Activated CD4-positive, alpha-beta T cell treated with anti-CD3 and anti-CD28 coated beads, Interleukin-2, amount 50 U/mL, for 24 hours (primary cell): ENCODE measurements at regions not wholly inside any gene's neighbourhood (a gene's known extent, or its start where the extent isn't known, plus 50 kb on each side); places are given as distances from the start of the nearest gene placed in this dataset.
"Not testable (repeated sequence)": the region's sequence is repeated elsewhere in the genome, so short reads cannot be mapped to it uniquely, and the experiment has no call there.

Experiments used
- DNase-seq, 2 donors: peaks; one replicate each; pipeline ENCODE4 v3.0.0-alpha.2; 2020; ENCODE audit warnings: low read depth in 1 of 2, low spot score in 1 of 2

DNA sequence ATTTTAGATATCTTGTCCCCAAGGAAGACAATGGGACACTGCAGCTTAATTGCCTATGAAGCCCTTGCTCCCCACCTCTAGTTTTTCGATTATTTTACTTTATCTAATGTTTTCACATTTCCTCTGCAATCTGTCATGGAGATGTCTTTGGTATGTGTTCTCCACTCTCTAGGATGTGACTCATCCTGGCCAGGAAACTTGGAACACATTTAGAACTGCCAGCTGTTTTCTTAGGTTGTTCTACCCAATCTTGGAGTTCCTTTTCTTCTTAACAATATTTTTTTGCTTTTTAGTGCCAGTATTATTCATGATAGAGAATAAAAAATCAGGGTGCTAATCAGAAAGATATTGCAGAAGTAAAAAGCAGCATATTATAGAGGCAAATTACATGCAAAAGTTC is 101.7 kb upstream of the CLEC14A start:
- no peak for DNase-seq

DNA sequence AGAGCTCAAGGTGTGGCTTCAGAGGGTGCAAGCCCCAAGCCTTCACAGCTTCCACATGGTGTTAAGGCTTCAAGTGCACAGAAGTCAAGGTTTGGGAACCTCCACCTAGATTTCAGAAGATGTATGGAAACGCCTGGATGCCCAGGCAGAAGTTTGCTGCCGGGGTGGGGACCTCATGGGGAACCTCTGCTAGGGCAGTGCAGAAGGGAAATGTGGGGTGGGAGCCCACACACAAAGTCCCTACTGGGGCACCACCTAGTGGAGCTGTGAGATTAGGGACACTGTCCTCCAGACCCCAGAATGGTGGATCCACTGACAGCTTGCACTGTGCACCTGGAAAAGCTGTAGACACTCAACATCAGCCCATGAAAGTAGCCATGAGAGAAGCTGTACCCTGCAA is 99.6 kb upstream of the CLEC14A start:
- not testable (repeated sequence) for DNase-seq

DNA sequence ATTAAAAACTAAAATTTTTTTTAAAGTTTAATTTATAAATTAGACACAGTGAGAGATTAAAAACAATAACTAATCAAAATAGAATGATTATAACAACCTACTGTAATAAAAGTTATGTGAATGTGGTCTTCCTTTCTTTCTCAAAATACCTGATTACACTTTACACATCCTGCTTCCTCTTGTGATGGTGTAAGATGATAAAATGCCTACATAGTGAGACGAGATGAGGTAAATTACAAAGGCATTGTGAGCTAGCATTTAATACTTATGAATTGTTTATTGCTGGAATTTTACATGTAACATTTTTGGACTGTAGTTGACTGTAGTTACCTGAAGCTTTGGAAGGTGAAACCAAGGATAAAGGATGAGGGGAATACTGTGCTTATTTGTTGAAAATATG is 94.2 kb upstream of the CLEC14A start:
- no peak for DNase-seq

DNA sequence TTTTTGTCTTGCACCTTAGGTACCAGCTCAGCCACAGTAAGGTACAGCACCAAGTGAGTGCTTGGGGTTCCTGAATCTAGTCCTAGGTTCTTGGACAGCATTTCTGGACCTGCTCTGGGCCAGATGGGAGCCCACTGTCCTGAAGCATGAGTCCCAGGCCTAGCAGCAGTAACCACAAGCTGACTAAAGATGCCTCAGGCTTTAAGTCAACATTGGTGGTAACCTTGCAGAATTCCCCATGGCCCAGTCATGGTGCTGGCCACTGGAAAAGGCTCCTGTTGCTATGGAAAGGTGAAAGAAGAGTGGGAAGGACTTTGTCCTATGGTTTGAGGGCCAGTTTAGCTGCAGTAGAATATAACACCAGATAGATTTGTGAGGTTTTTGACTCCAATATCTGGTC is 86.9 kb upstream of the CLEC14A start:
- no peak for DNase-seq

DNA sequence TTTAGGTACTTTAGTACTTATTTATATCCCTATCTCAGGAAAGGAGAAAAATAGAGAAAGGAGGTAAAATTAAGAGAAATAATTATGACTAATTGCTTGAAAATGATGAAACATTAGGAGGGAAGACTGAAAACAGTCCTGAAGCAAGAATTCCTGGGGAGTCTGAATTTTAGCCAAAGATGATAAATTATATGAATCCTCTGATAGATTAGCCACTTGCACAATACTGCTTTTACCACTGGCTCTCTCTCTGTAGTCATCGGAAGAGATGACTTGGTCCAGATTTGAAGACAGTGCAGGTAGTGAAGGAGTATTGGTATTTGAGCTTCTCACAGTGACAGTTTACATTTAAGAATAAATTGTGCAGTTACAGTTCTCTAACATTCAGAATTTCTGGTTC is 83.8 kb upstream of the CLEC14A start:
- no peak for DNase-seq

DNA sequence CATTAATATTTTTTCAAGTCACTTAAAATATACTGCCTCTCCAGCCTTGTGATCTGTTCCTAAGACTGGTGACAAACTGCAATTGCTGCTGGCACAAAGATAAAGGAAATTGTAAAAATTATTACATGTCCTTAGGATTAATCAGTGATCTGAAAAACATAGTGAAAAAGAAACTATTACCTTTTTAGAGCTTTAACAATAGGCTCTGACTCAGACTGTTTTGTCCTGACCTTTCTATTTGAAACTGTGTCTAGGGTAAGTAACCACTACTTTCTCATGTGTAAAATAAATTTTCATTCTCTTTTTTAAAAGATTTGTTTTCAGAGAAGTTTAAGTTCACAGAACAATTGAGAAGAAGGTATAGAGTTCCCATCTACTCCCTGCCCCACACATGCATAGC is 80.4 kb upstream of the CLEC14A start:
- DNase-seq, result no peak

DNA sequence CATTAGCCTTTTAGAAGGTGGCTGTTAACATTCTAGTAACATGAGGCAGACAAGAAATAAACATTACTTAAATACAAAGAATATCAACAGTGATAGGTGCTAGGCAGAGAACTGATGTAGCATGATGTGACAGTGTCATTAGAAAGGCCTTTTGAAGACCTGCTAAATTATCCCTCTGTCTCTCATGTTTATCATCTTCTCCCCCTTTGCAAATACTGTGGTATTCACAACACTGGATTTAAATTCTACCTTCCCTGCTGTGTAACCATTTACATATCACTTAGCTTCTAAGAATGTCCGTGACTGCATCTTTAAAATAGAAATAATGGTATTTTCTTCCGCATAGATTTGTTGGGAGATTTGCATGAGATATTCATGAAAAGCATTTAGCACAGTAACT is 74.4 kb upstream of the CLEC14A start:
- DNase-seq, result no peak

DNA sequence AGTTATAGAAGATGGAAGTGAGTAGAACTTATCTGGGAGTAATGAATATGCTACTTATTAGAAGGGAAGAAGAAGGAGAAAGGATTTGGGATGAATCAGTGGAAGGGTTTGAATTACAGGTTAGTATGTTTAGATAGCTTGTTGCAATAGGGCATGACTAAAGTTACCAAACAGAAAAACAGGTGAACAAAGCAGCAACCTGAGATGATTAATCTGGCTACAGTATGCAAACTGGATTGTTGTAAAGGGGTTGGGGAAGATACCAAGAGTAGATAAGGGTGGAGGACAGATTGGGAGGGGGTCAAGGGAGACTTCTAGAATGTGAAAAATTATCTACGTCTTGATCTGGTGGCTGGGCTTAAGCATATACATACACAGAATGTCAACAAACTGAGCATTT is 73.4 kb upstream of the CLEC14A start:
- no peak for DNase-seq

DNA sequence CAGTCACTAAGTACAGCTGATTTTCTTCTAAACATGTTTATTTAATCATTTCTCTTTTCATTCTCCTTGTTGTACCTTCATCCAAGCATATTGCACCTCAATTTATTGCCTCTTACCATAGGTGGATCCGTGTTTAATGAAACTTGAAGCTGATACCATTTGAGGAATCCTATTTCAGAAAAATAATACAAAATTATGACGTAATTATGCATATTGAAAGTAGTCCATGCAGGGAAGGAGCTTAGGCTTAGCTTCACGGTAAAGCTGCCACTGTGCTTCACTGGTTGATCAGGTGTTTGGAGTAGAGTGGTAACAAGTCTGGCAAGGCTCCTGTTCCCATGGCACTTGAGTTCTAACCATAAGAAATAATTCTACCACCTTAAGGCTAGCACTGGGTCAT is 61.0 kb upstream of the CLEC14A start:
- no peak for DNase-seq

DNA sequence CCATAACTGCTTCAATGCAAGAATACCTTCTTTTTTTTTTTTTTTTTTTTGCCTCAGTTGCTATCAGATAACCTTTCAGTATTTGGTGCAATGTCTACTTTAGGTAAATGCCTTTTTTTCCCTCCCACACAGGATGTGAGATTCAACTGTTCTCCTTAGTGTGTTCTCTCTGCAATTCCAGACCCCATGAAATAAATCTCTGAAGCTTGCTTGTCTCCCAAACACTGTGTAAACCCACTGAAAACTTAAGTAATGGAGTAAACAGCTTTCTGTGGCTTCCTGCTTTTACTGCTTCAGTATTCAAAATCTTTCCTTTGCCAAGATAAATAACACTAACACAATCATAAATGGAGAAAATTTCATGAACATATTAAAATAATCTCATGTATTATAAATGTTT is 55.8 kb upstream of the CLEC14A start:
- no peak for DNase-seq

DNA sequence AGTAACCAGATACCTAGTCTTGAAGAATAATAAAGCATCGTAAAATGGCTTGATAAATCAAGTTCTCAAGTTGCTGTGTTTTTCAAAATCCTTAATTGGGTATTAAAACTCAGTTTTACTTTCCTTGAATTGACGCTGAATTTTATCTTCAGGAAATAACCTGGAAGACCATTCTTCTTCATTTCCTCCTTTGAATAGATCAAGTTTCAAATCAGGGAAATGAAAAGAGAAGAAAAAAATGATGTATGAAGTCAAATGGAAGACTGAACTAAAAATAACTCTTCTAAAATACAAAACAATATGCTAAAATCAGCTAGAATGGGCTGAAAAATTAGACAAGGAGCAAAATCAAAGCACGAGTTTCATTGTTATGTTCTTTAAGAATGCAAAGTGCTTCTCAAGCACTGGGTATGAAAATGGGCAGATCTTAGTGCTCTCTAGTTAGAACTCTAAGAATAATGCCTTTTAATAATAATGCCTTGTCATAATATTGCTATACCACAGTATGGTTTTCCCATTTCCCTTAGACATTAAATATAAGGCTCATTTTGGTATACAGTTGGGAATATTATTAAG is 54.6 kb upstream of the CLEC14A start:
- DNase-seq, result no peak

DNA sequence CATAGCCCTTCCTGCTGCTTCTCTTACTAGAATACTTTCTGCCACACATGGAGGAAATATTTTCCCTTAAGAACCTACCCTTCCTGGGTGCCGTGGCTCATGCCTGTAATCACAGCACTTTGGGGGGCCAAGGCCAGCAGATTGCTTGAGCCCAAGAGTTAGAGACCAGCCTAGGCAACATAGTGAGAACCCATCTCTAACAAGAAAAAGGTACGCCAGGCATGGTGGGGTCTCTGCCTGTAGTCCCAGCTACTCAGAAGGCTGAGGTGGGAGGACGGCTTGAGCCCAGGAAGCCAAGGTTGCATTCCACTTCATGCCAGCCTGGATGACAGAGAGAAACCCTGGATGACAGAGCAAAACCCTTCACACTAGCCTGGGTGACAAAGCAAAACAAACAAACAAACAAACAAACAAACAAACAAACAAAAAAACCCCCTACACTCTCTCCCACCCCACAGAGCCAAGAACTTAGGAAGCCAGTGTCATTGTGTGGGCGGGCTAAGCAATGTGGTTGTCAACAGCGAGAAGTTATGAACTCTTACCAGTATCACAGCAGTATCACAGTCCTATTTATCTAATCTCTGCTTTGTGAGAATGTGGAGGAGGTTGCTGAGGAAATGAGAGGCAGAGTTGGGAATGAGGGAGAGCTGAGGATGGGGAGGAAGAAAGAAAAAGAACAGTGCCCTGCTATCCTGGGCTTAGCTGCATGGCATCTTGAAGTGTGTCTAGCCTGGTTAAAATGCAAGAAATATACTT is 53.8 kb upstream of the CLEC14A start:
- DNase-seq, result no peak
